MM.1S (cell line): ENCODE measurements at regions not wholly inside any gene's neighbourhood (a gene's known extent, or its start where the extent isn't known, plus 50 kb on each side); places are given as distances from the start of the nearest gene placed in this dataset.
"Not testable (repeated sequence)": the region's sequence is repeated elsewhere in the genome, so short reads cannot be mapped to it uniquely, and the experiment has no call there.

ENCODE experiments used
- DNase-seq: peaks from one replicate; pipeline ENCODE4 v3.0.0-alpha.2; 2015
- H2AFZ ChIP-seq: fragments of 300-600 bp; sonication (generic); 2 replicates; pipeline ENCODE4 v1.6.0; 2016; ENCODE audit warnings: antibody characterized with exemption, low read length
- H3F3A ChIP-seq: fragments of 300-600 bp; sonication (generic); 2 replicates; pipeline ENCODE4 v1.6.1; 2016; ENCODE audit warnings: mild to moderate bottlenecking, antibody characterized with exemption, low read length, moderate library complexity, mixed read lengths; ENCODE audit not compliant: insufficient read depth
- H3K27ac ChIP-seq: fragments of 300-600 bp; sonication (generic); 2 replicates; pipeline ENCODE4 v1.5.1; 2016; ENCODE audit warnings: mild to moderate bottlenecking, low read length
- H3K27me3 ChIP-seq: fragments of 300-600 bp; sonication (generic); replicated peaks from 2 replicates; pipeline ENCODE4 v1.6.0; 2016; ENCODE audit warnings: low read length; ENCODE audit not compliant: insufficient read depth
- H3K36me3 ChIP-seq: fragments of 300-600 bp; sonication (generic); replicated peaks from 2 replicates; pipeline ENCODE4 v1.6.1; 2016; ENCODE audit warnings: mild to moderate bottlenecking, low read length, mixed read lengths; ENCODE audit not compliant: insufficient read depth
- H3K4me1 ChIP-seq: fragments of 300-600 bp; sonication (generic); 2 replicates; pipeline ENCODE4 v1.6.1; 2016; ENCODE audit warnings: low read length, mixed read lengths
- H3K4me2 ChIP-seq: fragments of 300-600 bp; sonication (generic); 2 replicates; pipeline ENCODE4 v1.6.0; 2016; ENCODE audit warnings: low read depth, low read length
- H3K4me3 ChIP-seq: fragments of 300-600 bp; sonication (generic); 2 replicates; pipeline ENCODE4 v1.5.1; 2016; ENCODE audit warnings: low read length, mixed read lengths
- H3K79me2 ChIP-seq: fragments of 300-600 bp; sonication (generic); 2 replicates; pipeline ENCODE4 v1.6.1; 2016; ENCODE audit warnings: mixed run types, low read length, mixed read lengths
- H3K9ac ChIP-seq: fragments of 300-600 bp; sonication (generic); 2 replicates; pipeline ENCODE4 v1.6.1; 2016; ENCODE audit warnings: low read length, mixed read lengths
- H3K9me2 ChIP-seq: fragments of 300-600 bp; sonication (generic); replicated peaks from 2 replicates; pipeline ENCODE4 v1.6.1; 2016; ENCODE audit warnings: mild to moderate bottlenecking, low read length, mixed read lengths; ENCODE audit not compliant: insufficient read depth
- H3K9me3 ChIP-seq: fragments of 300-600 bp; sonication (generic); replicated peaks from 2 replicates; pipeline ENCODE4 v1.6.1; 2016; ENCODE audit warnings: mild to moderate bottlenecking, low read length, mixed read lengths; ENCODE audit not compliant: insufficient read depth
- H4K20me1 ChIP-seq: fragments of 300-600 bp; sonication (generic); 2 replicates; pipeline ENCODE4 v1.6.1; 2016; ENCODE audit warnings: mild to moderate bottlenecking, low read length, moderate library complexity, mixed read lengths; ENCODE audit not compliant: insufficient read depth
- CTCF ChIP-seq: fragments of 300-600 bp; sonication (generic); IDR thresholded peaks from 2 replicates; pipeline ENCODE4 v1.5.1; 2016; ENCODE audit warnings: antibody characterized with exemption, low read length, mixed read lengths
- EZH2 ChIP-seq: fragments of 300-600 bp; sonication (generic); optimal IDR thresholded peaks from 2 replicates; pipeline ENCODE3; 2017; ENCODE audit warnings: low read depth, mild to moderate bottlenecking, antibody characterized with exemption, low read length, mixed read lengths
- EZH2phosphoT487 ChIP-seq: fragments of 300-600 bp; sonication (generic); IDR thresholded peaks from 2 replicates; pipeline ENCODE4 v1.6.1; 2018; ENCODE audit warnings: antibody characterized with exemption, low read length

- H2AFZ ChIP-seq = no peak overlapping the region
- H3K9me2 ChIP-seq = no peaks in the 10 kb centered on the region
- no peak for DNase-seq
- H3K4me2 ChIP-seq = no peak overlapping the region
- TF ChIP-seq EZH2phosphoT487 (no peak), EZH2 (no peak), CTCF (no peak)
- no peaks in the 10 kb centered on the region for H3K79me2 ChIP-seq
- H4K20me1 ChIP-seq = no peaks in the 10 kb centered on the region
- H3K27me3 ChIP-seq = no peaks in the 10 kb centered on the region
- H3K4me3 ChIP-seq = no peak overlapping the region
- no peaks in the 10 kb centered on the region for H3K36me3 ChIP-seq
- H3K4me1 ChIP-seq = no peaks in the 10 kb centered on the region
- no peak overlapping the region for H3K27ac ChIP-seq
- H3F3A ChIP-seq = peaks cover 9% of the 10 kb centered on the region; the same call in 1 of the 2 replicates
- H3K9ac ChIP-seq = no peak overlapping the region
- no peaks in the 10 kb centered on the region for H3K9me3 ChIP-seq
These were observed 93.8 kb downstream of the MAP3K8 start for GRCh38 chr10:30527623-30528428.

DNA sequence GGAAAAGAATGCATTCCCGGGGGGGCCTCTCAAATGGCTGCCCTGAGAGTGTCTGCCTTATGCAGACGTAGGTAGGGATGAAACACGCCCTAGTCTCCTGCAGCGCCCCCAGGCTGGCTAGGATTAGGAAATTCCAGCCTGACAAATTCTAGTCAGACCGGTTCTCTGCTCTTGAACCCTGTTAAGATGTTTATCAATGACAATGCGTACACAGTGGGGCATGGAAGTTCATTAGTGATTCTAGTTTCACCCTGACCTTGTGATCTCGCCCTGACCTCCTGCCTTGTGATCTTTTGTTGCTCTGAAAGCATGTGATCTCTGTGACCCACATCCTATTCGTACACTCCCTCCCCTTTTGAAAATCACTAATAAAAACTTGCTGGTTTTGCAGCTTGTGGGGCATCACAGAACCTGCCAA lies 88.7 kb downstream of the MAP3K8 start:
- not testable (repeated sequence) for H2AFZ ChIP-seq, H3K36me3 ChIP-seq, H3K9me3 ChIP-seq, H3F3A ChIP-seq, H3K9ac ChIP-seq, H3K27ac ChIP-seq, H4K20me1 ChIP-seq, H3K4me3 ChIP-seq, H3K9me2 ChIP-seq, H3K27me3 ChIP-seq, H3K4me1 ChIP-seq, DNase-seq, H3K79me2 ChIP-seq, H3K4me2 ChIP-seq

- H3K27me3 ChIP-seq = no peaks in the 10 kb centered on the region
- H3F3A ChIP-seq = no peaks in the 10 kb centered on the region
- TF ChIP-seq EZH2 (no peak), CTCF (no peak), EZH2phosphoT487 (no peak)
- H3K79me2 ChIP-seq = no peaks in the 10 kb centered on the region
- H3K4me3 ChIP-seq = no peak overlapping the region
- no peaks in the 10 kb centered on the region for H4K20me1 ChIP-seq
- H3K36me3 ChIP-seq = no peaks in the 10 kb centered on the region
- no peaks in the 10 kb centered on the region for H3K9me2 ChIP-seq
- H3K9ac ChIP-seq = no peak overlapping the region
- H3K4me1 ChIP-seq = no peaks in the 10 kb centered on the region
- H3K4me2 ChIP-seq = no peak overlapping the region
- H3K9me3 ChIP-seq = no peaks in the 10 kb centered on the region
- no peak overlapping the region for H2AFZ ChIP-seq
- DNase-seq = no peak
- no peak overlapping the region for H3K27ac ChIP-seq
These were observed 84.9 kb downstream of the MAP3K8 start for GRCh38 chr10:30518907-30519306.
